ENCODE measurements at regions not wholly inside any gene's neighbourhood (a gene's known extent, or its start where the extent isn't known, plus 50 kb on each side); places are given as distances from the start of the nearest gene placed in this dataset.

DNA sequence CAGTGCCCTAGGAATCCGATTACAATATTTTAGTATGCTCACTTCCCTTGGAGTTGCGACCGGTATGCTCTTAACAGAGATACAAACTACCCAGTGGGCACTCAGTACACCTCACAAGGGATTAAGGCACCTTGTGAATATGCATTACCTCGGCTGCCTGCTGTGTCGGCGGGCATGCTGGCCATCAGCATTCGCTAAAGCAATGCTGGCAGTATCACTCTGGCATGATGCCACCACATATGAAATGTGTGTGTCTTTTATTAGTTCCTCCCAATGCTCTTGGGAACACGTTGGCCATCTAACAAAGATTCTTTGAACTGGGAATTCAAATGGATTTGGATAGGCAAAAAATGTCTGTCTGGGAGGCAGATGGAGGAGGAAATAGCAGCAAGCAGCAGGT is 67.4 kb upstream of the FOXB1 start:
- TF ChIP-seq, protein P1, sequence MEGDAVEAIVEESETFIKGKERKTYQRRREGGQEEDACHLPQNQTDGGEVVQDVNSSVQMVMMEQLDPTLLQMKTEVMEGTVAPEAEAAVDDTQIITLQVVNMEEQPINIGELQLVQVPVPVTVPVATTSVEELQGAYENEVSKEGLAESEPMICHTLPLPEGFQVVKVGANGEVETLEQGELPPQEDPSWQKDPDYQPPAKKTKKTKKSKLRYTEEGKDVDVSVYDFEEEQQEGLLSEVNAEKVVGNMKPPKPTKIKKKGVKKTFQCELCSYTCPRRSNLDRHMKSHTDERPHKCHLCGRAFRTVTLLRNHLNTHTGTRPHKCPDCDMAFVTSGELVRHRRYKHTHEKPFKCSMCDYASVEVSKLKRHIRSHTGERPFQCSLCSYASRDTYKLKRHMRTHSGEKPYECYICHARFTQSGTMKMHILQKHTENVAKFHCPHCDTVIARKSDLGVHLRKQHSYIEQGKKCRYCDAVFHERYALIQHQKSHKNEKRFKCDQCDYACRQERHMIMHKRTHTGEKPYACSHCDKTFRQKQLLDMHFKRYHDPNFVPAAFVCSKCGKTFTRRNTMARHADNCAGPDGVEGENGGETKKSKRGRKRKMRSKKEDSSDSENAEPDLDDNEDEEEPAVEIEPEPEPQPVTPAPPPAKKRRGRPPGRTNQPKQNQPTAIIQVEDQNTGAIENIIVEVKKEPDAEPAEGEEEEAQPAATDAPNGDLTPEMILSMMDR (IDR thresholded peaks at IDR 0.05 in 4 of 5, conservative IDR thresholded peaks at IDR 0.05 in 1 of 5) = no peak
- TF ChIP-seq POLR2A (IDR thresholded peaks at IDR 0.05) = no peak

All from gastrocnemius medialis (tissue), 4 donors.